IPS DF 6.9 (cell line): ENCODE measurements at regions not wholly inside any gene's neighbourhood (a gene's known extent, or its start where the extent isn't known, plus 50 kb on each side); places are given as distances from the start of the nearest gene placed in this dataset.

Experiments
- DNase-seq: peaks from one replicate; pipeline ENCODE4 v3.0.0-alpha.2; 2013; ENCODE audit warnings: low read depth, low spot score
- H3K27ac ChIP-seq: one replicate; pipeline ENCODE4 v1.5.1; 2013; ENCODE audit warnings: low read length, control low read depth
- H3K27me3 ChIP-seq: 2 replicates; pipeline ENCODE4 v1.6.1; 2013; ENCODE audit warnings: mild to moderate bottlenecking, low read length; ENCODE audit not compliant: control insufficient read depth, insufficient read depth
- H3K36me3 ChIP-seq: 2 replicates; pipeline ENCODE4 v1.6.1; 2013; ENCODE audit warnings: low read length; ENCODE audit not compliant: control insufficient read depth, insufficient read depth
- H3K4me1 ChIP-seq: 2 replicates; pipeline ENCODE4 v1.6.1; 2013; ENCODE audit warnings: low read length; ENCODE audit not compliant: control insufficient read depth, insufficient read depth
- H3K4me3 ChIP-seq: 2 replicates; pipeline ENCODE4 v1.5.1; 2013; ENCODE audit warnings: mild to moderate bottlenecking, low read length
- H3K9me3 ChIP-seq: 2 replicates; pipeline ENCODE4 v1.6.1; 2013; ENCODE audit warnings: low read length, inconsistent platforms; ENCODE audit not compliant: control insufficient read depth, insufficient read depth
- WGBS: extraction: QIAGEN DNeasy Blood & Tissue Kit; methylation state at CpG from one replicate; pipeline ENCODE4 v1.1.7; 2013; ENCODE audit warnings: mixed read lengths, missing lambda C conversion rate; ENCODE audit not compliant: insufficient read length, insufficient coverage; 5-methylcytosine and 5-hydroxymethylcytosine counted together

DNA sequence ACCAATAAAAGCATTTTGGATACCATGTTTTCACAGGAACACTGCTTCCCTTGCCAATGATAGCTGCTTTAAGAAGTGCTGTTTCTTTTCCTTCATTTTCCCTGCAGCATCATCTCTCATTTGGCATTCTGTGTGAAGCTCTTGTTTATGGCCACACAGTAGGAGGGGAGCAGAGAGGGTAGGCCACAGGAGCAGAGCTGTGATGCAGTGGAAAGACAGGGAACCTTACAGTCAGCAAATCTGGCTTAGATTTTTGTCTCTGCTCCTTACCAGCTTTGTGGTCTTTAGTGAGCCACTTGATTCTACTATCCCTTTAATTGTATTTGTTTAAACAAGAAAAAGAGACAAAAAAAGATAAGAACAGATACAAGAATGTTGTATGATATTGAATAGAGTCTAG lies 138.7 kb downstream of the RPL22L1 start:
- H3K36me3 ChIP-seq = no peaks in the 10 kb centered on the region
- no peaks in the 10 kb centered on the region for H3K4me1 ChIP-seq
- H3K27me3 ChIP-seq = no peaks in the 10 kb centered on the region
- H3K4me3 ChIP-seq = no peak overlapping the region
- no peaks in the 10 kb centered on the region for H3K9me3 ChIP-seq
- no peak for DNase-seq
- no peak overlapping the region for H3K27ac ChIP-seq

DNA sequence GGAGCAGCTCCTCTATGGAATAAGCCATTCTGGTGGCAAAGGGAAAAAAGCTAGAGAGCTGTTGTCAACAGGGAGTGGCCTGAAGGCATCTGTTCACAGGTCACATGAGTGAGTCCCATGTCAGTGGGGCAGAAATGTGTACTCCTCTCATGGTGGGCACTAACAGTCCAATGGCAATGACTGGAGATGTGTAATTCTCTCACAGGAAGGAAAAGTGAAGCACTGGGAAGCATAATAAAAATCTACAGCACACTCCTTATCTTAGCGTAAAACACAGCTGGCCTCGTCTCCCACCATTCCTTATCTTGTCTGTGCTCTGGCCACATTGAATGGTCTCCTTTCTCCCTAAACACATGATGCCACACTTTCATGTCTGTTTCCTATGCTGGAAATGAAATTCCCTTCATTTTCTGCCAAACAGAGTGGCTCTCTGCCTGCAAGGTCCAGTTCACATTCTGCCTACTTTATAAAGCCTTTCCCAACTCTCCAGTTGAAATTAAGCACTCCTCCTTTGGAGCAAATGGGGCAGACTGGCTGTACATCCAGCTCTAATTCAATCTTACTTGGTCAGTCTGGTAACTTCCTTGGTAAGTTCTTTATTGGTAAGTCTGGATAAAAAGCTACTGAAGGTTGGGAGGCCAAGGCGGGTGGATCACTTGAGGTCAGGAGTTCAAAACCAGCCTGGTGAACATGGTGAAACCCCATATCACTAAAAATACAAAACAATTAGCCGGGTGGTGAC lies 139.8 kb downstream of the RPL22L1 start:
- Histone ChIP-seq H3K27ac (no peak overlapping the region), H3K4me3 (no peak overlapping the region), H3K36me3 (no peaks in the 10 kb centered on the region), H3K4me1 (no peaks in the 10 kb centered on the region), H3K9me3 (no peaks in the 10 kb centered on the region), H3K27me3 (no peaks in the 10 kb centered on the region)
- no peak for DNase-seq
- WGBS = no CpG with 5 or more reads among the region's 4 CpGs

DNA sequence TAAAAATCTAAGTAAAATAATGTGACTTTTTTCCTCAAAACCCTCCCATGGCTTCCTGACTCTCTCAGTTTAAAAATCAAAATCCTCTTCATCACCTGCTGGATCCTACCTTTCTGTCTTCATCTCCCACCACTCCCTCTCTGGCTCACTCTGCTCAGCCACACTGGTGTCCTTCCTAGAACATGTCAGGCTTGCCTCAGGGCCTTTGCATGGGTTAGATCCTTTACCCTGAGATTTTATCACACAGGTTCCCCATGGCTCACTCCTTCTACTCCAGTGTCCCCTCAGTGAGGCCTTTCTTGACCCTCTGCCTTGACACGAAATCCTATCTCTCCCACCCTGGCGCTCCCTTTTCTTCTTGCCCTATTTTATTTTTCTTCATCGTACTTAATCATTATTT lies 141.8 kb downstream of the RPL22L1 start:
- no peak for DNase-seq
- WGBS = 100% methylated on average over 3 of the region's 3 CpGs
- H3K4me1 ChIP-seq = no peaks in the 10 kb centered on the region
- no peaks in the 10 kb centered on the region for H3K9me3 ChIP-seq
- no peak overlapping the region for H3K27ac ChIP-seq
- no peak overlapping the region for H3K4me3 ChIP-seq
- H3K27me3 ChIP-seq = no peaks in the 10 kb centered on the region
- no peaks in the 10 kb centered on the region for H3K36me3 ChIP-seq

DNA sequence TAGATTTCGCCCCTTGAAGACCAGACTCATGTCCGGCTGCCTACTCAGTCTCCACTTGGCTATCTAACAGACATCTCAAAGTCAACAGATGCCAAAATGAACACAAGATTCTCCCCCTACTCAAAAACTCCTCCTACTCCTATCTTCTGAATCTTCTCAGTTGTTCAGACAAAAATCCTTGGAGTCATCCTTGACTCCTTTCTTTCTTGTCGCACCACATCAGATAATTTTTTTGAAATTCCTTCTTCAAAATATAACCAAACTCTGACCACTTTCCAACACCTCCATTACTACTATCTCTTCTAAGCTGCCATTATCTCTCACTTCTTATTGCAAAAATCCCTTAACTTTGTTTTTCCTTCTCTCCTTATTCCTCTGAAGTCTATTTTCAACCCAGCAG lies 141.9 kb upstream of the SLC7A14 start:
- no CpG with 5 or more reads among the region's 3 CpGs for WGBS
- Histone ChIP-seq H3K9me3 (no peaks in the 10 kb centered on the region), H3K27ac (no peak overlapping the region), H3K4me1 (no peaks in the 10 kb centered on the region), H3K36me3 (no peaks in the 10 kb centered on the region), H3K27me3 (no peaks in the 10 kb centered on the region), H3K4me3 (no peak overlapping the region)
- DNase-seq = no peak

DNA sequence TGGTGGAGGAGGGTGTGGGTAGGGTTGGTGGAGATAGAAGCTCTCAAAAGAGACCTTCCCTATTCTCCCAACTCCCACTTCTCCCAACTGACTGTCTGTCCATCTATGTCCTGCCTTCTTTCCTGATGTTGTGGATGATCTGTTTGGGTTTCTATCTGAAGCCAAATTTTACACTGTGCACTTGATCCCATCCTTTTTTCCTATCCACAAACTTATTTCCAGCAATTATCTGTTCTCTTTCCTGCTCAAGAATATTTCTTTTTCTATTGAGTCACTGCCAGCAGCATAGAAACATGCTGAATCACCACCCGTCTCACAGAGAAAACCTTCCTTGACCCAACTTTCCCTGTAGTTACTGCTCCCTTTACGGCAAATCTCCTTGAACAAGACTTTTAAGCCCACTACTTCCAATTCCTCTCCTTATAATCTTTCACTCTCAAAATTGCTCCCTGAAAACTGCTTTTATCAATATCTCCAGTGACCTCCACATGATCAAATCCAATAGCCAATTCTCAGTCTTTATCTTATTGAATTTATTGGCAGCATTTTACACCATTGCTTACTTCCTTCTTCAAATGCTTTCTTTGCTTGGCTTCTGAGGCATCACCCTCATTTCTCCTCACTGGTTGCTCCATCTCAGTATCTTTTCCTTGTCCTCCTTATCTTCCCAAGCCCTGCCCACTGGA lies 141.2 kb upstream of the SLC7A14 start:
- WGBS = 100% methylated on average over 1 of the region's 2 CpGs

DNA sequence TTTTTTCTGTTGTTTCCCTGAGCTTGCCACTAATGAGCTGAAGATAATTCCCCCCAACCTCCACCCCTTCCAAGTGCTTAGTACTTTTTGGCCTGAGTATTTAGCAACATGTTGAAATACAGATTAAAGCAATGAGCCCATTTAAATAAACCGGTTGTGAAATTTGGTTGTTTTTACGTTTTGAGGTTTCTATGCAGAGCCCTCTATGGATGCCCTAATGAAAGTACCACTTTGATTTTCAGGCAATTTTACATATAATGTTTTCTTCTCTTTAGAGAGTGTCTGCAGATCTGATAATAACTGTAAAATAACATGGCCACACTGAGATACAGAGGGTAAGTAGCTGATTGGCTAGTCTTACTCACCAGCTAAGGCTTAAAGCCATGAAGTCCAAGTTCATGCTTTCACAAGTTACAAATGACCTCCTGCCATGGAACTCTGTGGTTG lies 139.4 kb upstream of the SLC7A14 start:
- DNase-seq = no peak

More for the DNA sequence above, 141.2 kb upstream of the SLC7A14 start:
- no peak for DNase-seq
- Histone ChIP-seq H3K9me3 (no peaks in the 10 kb centered on the region), H3K27ac (no peak overlapping the region), H3K4me1 (no peaks in the 10 kb centered on the region), H3K27me3 (no peaks in the 10 kb centered on the region), H3K4me3 (no peak overlapping the region), H3K36me3 (no peaks in the 10 kb centered on the region)

DNA sequence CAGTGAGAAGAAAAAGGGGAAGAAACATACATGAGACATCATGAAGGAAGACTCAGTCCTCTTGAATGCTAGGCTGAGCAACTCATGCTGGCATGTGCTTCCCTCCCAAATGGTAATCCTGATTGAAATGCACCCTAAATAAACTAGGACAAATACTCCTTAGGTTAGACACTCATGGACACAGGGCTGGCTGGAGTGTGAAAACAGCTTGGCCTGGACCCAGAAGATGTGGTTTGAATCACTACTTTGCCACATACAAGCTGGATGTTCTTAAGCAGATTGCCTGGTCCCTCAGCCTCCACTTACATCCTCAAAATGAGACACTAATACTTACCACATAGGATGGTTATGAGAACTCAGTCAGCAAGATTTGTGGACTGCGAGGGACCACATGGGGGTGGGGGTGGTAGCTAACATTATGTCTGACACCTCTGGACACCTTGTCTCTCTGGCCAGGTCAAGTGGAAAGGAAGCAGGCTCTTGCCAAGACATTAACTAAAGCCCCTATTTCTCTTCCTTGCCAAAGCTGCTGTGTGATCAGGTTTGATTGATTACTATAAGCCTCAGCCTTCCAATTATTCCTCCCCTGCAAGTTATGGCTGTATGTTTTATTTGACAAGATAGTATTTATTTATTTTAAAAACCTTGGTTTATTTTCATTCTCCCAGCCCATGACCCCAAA lies 138.9 kb upstream of the SLC7A14 start:
- Histone ChIP-seq H3K36me3 (no peaks in the 10 kb centered on the region), H3K9me3 (no peaks in the 10 kb centered on the region), H3K27me3 (no peaks in the 10 kb centered on the region), H3K4me3 (no peak overlapping the region), H3K4me1 (no peaks in the 10 kb centered on the region), H3K27ac (no peak overlapping the region)
- no CpG with 5 or more reads among the region's 1 CpG for WGBS
- no peak for DNase-seq

More for the DNA sequence above, 139.4 kb upstream of the SLC7A14 start:
- no peaks in the 10 kb centered on the region for H3K36me3 ChIP-seq
- no peaks in the 10 kb centered on the region for H3K27me3 ChIP-seq
- no peaks in the 10 kb centered on the region for H3K9me3 ChIP-seq
- H3K4me3 ChIP-seq = no peak overlapping the region
- H3K27ac ChIP-seq = no peak overlapping the region
- no peaks in the 10 kb centered on the region for H3K4me1 ChIP-seq
- WGBS = no CpG with 5 or more reads among the region's 2 CpGs

DNA sequence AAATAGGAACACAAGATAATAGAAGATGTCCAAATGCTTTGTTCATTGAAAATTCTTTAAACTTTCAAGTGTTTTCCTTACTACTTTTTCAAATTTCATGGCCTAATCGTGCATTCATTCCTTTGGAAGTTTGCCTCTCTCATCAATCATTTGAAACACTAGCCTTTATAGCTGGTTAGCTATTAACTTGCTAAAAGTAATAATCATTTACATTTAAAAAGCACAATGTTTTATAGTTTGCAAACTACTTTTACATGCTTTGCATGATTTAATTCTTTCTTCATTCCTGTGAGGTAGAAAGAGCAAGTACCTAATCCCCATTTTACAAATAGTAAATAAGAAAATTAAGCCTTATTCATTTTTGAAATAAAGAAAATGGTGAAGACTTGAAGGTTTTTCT lies 137.4 kb upstream of the SLC7A14 start:
- H3K4me1 ChIP-seq = no peaks in the 10 kb centered on the region
- H3K27ac ChIP-seq = no peak overlapping the region
- H3K4me3 ChIP-seq = no peak overlapping the region
- H3K27me3 ChIP-seq = no peaks in the 10 kb centered on the region
- no peaks in the 10 kb centered on the region for H3K36me3 ChIP-seq
- no CpG with 5 or more reads among the region's 1 CpG for whole genome bisulfite sequencing
- no peak for DNase-seq
- H3K9me3 ChIP-seq = no peaks in the 10 kb centered on the region

DNA sequence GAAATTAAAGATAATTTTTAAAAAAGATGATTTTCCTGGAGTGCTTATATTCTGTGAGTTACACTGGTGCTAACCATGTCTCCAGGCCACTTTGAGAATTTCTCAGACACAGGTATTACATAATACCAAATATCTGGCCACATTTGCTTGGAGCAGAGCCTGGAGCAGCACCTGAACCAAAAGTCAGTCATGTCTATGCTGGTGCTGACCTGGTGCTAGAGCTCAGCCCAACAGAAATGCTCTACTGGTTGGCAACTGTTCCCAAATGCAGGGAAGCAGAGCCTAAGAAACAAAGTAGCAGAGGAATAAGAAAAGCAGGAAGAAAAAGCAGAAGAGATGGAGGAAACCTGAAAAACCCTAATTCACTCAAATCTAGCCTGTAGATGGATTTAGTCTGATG lies 135.7 kb upstream of the SLC7A14 start:
- DNase-seq = no peak
- H3K27me3 ChIP-seq = no peaks in the 10 kb centered on the region
- no peak overlapping the region for H3K4me3 ChIP-seq
- no peaks in the 10 kb centered on the region for H3K36me3 ChIP-seq
- H3K9me3 ChIP-seq = no peaks in the 10 kb centered on the region
- no peaks in the 10 kb centered on the region for H3K4me1 ChIP-seq
- H3K27ac ChIP-seq = no peak overlapping the region

DNA sequence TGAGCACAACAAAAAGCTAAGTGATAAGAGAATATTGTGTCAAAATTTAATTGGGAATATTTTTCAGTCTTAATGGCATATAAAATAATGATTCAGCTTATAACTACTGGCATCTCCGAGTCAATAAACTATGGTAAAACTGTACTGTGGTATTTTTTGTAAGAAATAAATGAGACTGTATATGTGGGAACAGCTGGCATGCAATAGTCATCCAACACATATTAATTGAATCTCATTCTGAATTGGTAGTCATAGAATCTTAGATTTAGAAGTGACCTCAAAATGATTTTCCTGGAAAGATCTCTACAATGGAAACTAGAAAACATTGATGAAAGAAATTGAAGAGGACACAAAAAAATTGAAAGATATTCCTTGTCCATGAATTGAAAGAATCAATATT lies 133.4 kb upstream of the SLC7A14 start:
- Histone ChIP-seq H3K36me3 (no peaks in the 10 kb centered on the region), H3K4me1 (no peaks in the 10 kb centered on the region), H3K9me3 (no peaks in the 10 kb centered on the region), H3K27ac (no peak overlapping the region), H3K4me3 (no peak overlapping the region), H3K27me3 (no peaks in the 10 kb centered on the region)
- no CpG with 5 or more reads among the region's 1 CpG for WGBS
- no peak for DNase-seq
